Transverse colon (tissue), 4 donors: ENCODE measurements at regions not wholly inside any gene's neighbourhood (a gene's known extent, or its start where the extent isn't known, plus 50 kb on each side); places are given as distances from the start of the nearest gene placed in this dataset.

ENCODE experiments used
- DNase-seq: peaks from one replicate; pipeline ENCODE4 v3.0.0-alpha.2; 2019
- H3K27ac ChIP-seq, 4 donors: fragments of 200-600 bp; sonication (generic); 2 replicates each; pipeline ENCODE4 v1.5.1; 2016 to 2018; ENCODE audit warnings: inconsistent platforms in 4 of 4
- H3K27me3 ChIP-seq: fragments of 200-600 bp; sonication (generic); 2 replicates; pipeline ENCODE4 v1.5.1; 2017; ENCODE audit warnings: inconsistent platforms
- H3K36me3 ChIP-seq, 4 donors: fragments of 200-600 bp; sonication (generic); 2 replicates each; pipeline ENCODE4 v1.5.1; 2017 to 2019; ENCODE audit warnings: inconsistent platforms in 4 of 4
- H3K4me1 ChIP-seq, 4 donors: fragments of 200-600 bp; sonication (generic); 2 replicates each; pipeline ENCODE4 v1.5.1; 2017 to 2020; ENCODE audit warnings: inconsistent platforms in 4 of 4
- H3K4me3 ChIP-seq, 4 donors: fragments of 200-600 bp; sonication (generic); 1 replicate in 1 of 4; 2 replicates in 3 of 4; pipeline versions ENCODE4 v1.5.1 to v1.6.1; 2017 to 2019; ENCODE audit warnings: inconsistent platforms in 4 of 4
- H3K9me3 ChIP-seq, 2 donors: fragments of 200-600 bp; sonication (generic); 2 replicates each; pipeline ENCODE4 v1.5.1; 2017 to 2019; ENCODE audit warnings: inconsistent platforms in 2 of 2
- EP300 ChIP-seq: sonication (generic); formaldehyde crosslinking; IDR thresholded peaks from one replicate; pipeline ENCODE4 v1.6.1; 2017; ENCODE audit warnings: antibody characterized with exemption, low read depth
- POLR2A ChIP-seq: fragments of 450-650 bp; IDR thresholded peaks from one replicate; pipeline ENCODE4 v1.6.1; 2016; ENCODE audit warnings: antibody characterized with exemption, mild to moderate bottlenecking, moderate library complexity
- POLR2AphosphoS5 ChIP-seq, 3 donors: sonication (generic); formaldehyde crosslinking; IDR thresholded peaks; one replicate each; pipeline ENCODE4 v1.6.1; 2016; ENCODE audit warnings: antibody characterized with exemption in 3 of 3
- WGBS, 2 donors: methylation state at CpG; one replicate each; pipeline ENCODE4 v1.1.5; 2018; ENCODE audit warnings: low coverage in 1 of 2; 5-methylcytosine and 5-hydroxymethylcytosine counted together
- in situ Hi-C, 4 donors: fragments of 200-750 bp; cut with MboI; loops; one replicate each; pipeline versions ENCODE4 v1.15.0 to v1.15.1; 2017; ENCODE audit warnings: low sequenced_read_pairs in 3 of 4, low pct_ligation_motif_present in 1 of 4, low pct_unique_long_range_greater_than_20kb in 1 of 4
- intact Hi-C: fragments of 100-400 bp; cut with DNase I; formaldehyde crosslinking; loops from one replicate; pipeline ENCODE4 v1.15.1; 2023; ENCODE audit warnings: low total_unique reads
- TF ChIP-seq, protein P1 (sequence below), 5 experiments: fragments of 200-600 bp in 3 of 5; fragments of 450-650 bp in 2 of 5; sonication (generic) in 3 of 5; IDR thresholded peaks; 1 replicate in 2 of 5; 2 replicates in 3 of 5; pipeline ENCODE4 v1.5.1; 2016 to 2017; ENCODE audit warnings: antibody characterized with exemption in 5 of 5, inconsistent platforms in 3 of 5, mild to moderate bottlenecking in 2 of 5, moderate library complexity in 1 of 5

DNA sequence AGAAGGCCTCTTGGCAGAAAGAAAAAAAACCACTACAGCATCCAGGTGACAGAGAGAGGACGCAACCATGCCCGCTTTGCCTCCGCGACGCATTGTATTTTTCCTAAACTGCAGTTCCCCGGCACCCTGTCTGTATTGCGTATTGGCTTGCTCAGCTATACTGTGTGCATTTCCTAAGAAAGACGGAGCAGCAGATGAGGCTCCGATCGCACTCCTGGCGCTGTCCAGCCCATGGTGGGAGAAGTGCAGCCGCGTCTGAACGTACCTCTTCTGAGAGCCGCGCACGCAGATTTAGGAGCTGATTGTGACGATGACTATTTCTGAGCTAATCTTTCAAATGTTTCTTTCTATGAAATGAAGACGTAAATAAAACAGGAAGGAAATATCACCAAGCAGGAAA is 366.5 kb downstream of the IRX1 start:
- TF ChIP-seq POLR2A (no peak), EP300 (no peak), POLR2AphosphoS5 (IDR thresholded peaks at IDR 0.05) (no peak)
- TF ChIP-seq, protein P1, sequence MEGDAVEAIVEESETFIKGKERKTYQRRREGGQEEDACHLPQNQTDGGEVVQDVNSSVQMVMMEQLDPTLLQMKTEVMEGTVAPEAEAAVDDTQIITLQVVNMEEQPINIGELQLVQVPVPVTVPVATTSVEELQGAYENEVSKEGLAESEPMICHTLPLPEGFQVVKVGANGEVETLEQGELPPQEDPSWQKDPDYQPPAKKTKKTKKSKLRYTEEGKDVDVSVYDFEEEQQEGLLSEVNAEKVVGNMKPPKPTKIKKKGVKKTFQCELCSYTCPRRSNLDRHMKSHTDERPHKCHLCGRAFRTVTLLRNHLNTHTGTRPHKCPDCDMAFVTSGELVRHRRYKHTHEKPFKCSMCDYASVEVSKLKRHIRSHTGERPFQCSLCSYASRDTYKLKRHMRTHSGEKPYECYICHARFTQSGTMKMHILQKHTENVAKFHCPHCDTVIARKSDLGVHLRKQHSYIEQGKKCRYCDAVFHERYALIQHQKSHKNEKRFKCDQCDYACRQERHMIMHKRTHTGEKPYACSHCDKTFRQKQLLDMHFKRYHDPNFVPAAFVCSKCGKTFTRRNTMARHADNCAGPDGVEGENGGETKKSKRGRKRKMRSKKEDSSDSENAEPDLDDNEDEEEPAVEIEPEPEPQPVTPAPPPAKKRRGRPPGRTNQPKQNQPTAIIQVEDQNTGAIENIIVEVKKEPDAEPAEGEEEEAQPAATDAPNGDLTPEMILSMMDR (IDR thresholded peaks at IDR 0.05), result no peak
- H3K9me3 ChIP-seq, result no peaks in the 10 kb centered on the region
- no peak for DNase-seq
- H3K27ac ChIP-seq, result no peak overlapping the region
- intact Hi-C loops, result no loop called here
- no peak overlapping the region for H3K4me3 ChIP-seq
- no peaks in the 10 kb centered on the region for H3K36me3 ChIP-seq
- in situ Hi-C loops, result no loop called here
- H3K4me1 ChIP-seq, result no peaks in the 10 kb centered on the region
- WGBS, 2 donors, result 87 to 94% methylated on average over 19 of the region's 19 CpGs
- no peaks in the 10 kb centered on the region for H3K27me3 ChIP-seq

DNA sequence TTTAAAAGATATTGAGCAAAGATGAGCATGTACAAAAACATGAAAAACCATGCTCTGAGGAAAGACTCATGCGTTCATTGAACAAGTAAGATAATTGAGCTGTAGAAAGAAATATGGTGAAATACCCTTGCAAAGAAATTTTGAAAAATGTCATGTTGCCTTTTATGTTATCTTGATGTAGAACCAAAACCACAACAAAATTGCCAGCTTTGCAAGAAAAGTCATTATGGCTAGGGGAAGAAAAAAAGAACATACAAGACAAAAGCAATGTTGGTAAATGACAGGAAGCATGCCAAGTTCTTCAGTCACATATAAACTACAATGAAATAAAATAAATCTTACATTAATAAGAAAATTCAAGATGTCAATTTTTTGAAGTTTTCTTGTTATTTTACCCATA is 368.0 kb downstream of the IRX1 start:
- TF ChIP-seq POLR2AphosphoS5 (IDR thresholded peaks at IDR 0.05) (no peak), POLR2A (no peak), EP300 (no peak)
- Histone ChIP-seq H3K36me3 (no peaks in the 10 kb centered on the region), H3K27ac (no peak overlapping the region), H3K4me1 (no peaks in the 10 kb centered on the region), H3K27me3 (no peaks in the 10 kb centered on the region), H3K4me3 (no peak overlapping the region), H3K9me3 (peaks cover 0 to 6% of the 10 kb centered on the region in 2 donors)
- DNase-seq, result no peak
- in situ Hi-C loops (no loop called here), intact Hi-C loops (no loop called here)
- WGBS, 2 donors, result 73 to 80% methylated on average over 1 of the region's 1 CpG

DNA sequence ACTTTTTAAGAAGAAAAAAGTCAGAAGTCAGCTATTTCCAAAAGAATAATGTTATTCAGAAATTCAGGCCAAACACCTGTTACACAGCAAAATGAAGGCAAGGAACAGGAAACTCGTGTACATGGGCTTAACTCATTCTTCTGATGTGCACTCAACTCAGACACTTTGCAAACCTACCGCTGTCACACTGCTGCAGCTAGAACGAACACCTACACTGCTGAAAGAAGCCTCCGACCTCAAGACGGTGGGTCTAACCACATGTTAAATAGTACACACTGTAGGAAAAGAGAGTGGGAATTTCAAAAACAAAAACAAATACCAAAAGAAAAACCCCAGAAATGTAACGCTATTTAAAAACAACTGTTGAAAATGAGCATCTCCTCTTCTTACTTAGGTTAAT is 384.5 kb downstream of the IRX1 start:
- Histone ChIP-seq H3K27ac (no peak overlapping the region), H3K4me3 (no peak overlapping the region), H3K4me1 (no peaks in the 10 kb centered on the region), H3K9me3 (peaks cover 6 to 13% of the 10 kb centered on the region in 2 donors), H3K27me3 (no peaks in the 10 kb centered on the region), H3K36me3 (no peaks in the 10 kb centered on the region)
- DNase-seq, result no peak
- 61 to 70% methylated on average over 6 of the region's 6 CpGs for WGBS, 2 donors
- TF ChIP-seq POLR2A (no peak), EP300 (no peak), POLR2AphosphoS5 (IDR thresholded peaks at IDR 0.05) (no peak)
- TF ChIP-seq, protein P1 (IDR thresholded peaks at IDR 0.05), result no peak
- in situ Hi-C loops (no loop called here), intact Hi-C loops (no loop called here)

DNA sequence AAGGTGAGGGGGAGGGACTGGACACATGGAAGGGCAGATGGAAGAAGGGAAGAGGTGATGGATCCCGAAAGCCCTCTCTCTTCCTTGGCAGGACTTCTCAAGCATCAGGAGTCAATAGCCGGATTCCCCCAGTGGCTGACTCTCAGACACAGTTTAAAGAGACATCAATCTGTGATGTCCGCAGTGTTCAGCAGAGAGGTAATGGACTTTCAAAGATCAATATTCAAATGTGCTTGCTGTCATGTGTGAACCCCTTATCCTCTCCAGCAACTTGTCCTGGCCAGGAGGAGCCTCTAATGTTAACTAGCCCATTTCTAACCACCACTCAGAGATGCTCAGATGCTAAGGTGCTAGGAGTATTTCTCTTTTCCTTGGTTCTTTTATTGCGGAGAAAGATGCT is 392.2 kb downstream of the IRX1 start:
- intact Hi-C loops (no loop called here), in situ Hi-C loops (no loop called here)
- H3K36me3 ChIP-seq, result no peaks in the 10 kb centered on the region
- TF ChIP-seq EP300, result no peak
- no peak for TF ChIP-seq POLR2A
- TF ChIP-seq, protein P1 (IDR thresholded peaks at IDR 0.05), result no peak
- TF ChIP-seq POLR2AphosphoS5 (IDR thresholded peaks at IDR 0.05), result no peak
- no peaks in the 10 kb centered on the region for H3K27me3 ChIP-seq
- no peak overlapping the region for H3K27ac ChIP-seq
- H3K9me3 ChIP-seq, result no peaks in the 10 kb centered on the region
- H3K4me1 ChIP-seq, result no peaks in the 10 kb centered on the region
- 67 to 83% methylated on average over 1 to 4 of the region's 4 CpGs for WGBS, 2 donors
- DNase-seq, result no peak
- no peak overlapping the region for H3K4me3 ChIP-seq

DNA sequence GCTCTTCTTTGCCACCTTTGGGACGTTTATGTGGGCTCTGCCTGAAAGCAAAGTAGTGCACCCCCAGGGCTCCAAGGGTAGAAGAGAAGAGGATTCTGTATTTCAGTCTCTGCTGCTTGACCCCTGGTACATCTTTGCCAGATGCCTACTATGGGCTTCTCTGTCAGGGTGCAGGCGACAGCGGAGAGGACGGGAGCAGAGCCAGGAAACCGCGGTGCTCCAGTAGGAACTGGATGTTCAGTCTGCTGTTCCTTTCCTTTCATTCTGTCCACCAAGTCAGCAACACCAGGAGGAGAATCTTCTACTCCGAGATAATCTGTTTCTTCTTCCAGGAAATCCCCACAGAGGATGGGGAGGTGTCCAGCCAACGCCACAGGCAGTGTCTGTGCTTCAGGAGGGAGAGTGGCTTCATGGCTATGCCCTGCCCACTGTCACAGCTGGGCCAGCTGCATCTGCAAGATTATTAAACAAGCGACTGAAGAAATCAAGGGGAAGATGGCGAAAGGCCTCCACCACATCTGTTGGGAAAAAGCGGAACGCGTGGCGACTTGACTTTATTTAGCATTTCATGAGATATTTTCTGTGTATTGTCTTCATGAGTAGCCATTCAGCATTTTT is 398.3 kb downstream of the IRX1 start:
- WGBS, 2 donors, result 82 to 84% methylated on average over 7 to 14 of the region's 14 CpGs
- no peaks in the 10 kb centered on the region for H3K9me3 ChIP-seq

More for the DNA sequence above, 398.3 kb downstream of the IRX1 start:
- TF ChIP-seq POLR2A (no peak), POLR2AphosphoS5 (IDR thresholded peaks at IDR 0.05) (no peak), EP300 (no peak)
- TF ChIP-seq, protein P1 (IDR thresholded peaks at IDR 0.05), result no peak
- Histone ChIP-seq H3K4me3 (no peak overlapping the region), H3K36me3 (no peaks in the 10 kb centered on the region), H3K27ac (no peak overlapping the region), H3K4me1 (no peaks in the 10 kb centered on the region), H3K27me3 (no peaks in the 10 kb centered on the region)
- intact Hi-C loops, result no loop called here
- DNase-seq, result no peak
- in situ Hi-C loops, result no loop called here
